GM23248 (cell line): ENCODE measurements at regions not wholly inside any gene's neighbourhood (a gene's known extent, or its start where the extent isn't known, plus 50 kb on each side); places are given as distances from the start of the nearest gene placed in this dataset.

ENCODE experiments used
- EZH2 ChIP-seq: fragments of 200-600 bp; sonication (generic); IDR thresholded peaks from 2 replicates; pipeline ENCODE4 v1.6.1; 2018; ENCODE audit warnings: antibody characterized with exemption, mild to moderate bottlenecking; ENCODE audit not compliant: insufficient read depth, poor library complexity, severe bottlenecking
- EZH2phosphoT487 ChIP-seq: fragments of 200-600 bp; sonication (generic); IDR thresholded peaks from 2 replicates; pipeline ENCODE4 v1.6.1; 2018; ENCODE audit warnings: antibody characterized with exemption, moderate library complexity, mild to moderate bottlenecking, low read depth; ENCODE audit not compliant: insufficient read depth

GRCh38 chr11:130609121-130610035 lies 160.9 kb downstream of the ADAMTS15 start:
- TF ChIP-seq EZH2 (no peak), EZH2phosphoT487 (no peak)
